Renal cortex interstitium (tissue), 11 donors: ENCODE measurements at regions not wholly inside any gene's neighbourhood (a gene's known extent, or its start where the extent isn't known, plus 50 kb on each side); places are given as distances from the start of the nearest gene placed in this dataset.

ENCODE experiments used
- DNase-seq, 11 donors: peaks; one replicate each; pipeline ENCODE4 v3.0.0-alpha.2; 2013; ENCODE audit warnings: low read depth in 9 of 11, low spot score in 4 of 11; ENCODE audit errors: extremely low read depth in 1 of 11

DNA sequence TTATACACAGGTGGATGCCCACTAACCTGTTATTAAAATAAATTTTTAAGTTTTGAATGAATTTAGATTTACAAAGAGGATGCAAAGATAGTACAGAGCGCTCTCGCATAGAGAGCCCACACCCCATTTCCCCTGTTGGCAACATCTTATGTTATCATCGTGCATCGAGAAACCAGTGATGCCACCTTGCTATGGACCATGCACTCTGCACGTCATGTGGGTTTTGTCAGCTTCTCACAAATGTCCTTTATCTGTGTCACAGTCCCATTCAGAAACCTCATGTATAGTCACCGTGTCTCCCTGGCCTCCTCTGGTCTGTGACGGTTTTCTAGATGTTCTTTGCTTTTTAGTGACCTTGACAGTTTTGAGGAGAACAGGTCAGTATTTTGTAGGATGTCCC is 60.0 kb downstream of the ING1 start:
- no peak for DNase-seq

GRCh38 chr13:110774051-110774450 is 60.6 kb downstream of the ING1 start:
- DNase-seq, result no peak

GRCh38 chr13:110774490-110774889 is 61.0 kb downstream of the ING1 start:
- no peak for DNase-seq

GRCh38 chr13:110775576-110775975 is 62.1 kb downstream of the ING1 start:
- no peak for DNase-seq

- no peak for DNase-seq
Measured at GRCh38 chr13:110777251-110777820, 63.8 kb downstream of the ING1 start.

GRCh38 chr13:110779022-110779421 is 65.5 kb downstream of the ING1 start:
- no peak for DNase-seq

DNA sequence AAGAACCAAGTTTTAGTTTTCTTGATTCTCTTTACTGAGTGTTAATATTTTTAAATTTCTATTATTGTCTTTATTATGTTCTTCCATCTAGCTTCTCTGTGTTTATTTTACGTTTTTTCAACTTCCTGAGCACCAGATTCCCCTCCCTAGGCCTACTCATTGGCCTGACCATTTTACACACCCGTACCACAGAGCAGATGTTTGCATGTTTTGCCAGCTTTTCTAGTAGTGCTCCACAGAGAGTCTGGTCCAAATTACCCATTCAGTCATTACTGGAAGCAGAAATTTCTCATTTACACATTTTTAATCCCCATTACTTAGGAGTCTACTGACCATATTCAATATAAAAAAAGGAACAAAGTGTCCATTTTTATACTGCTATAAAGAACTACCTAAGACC is 66.9 kb downstream of the ING1 start:
- DNase-seq, result no peak

DNA sequence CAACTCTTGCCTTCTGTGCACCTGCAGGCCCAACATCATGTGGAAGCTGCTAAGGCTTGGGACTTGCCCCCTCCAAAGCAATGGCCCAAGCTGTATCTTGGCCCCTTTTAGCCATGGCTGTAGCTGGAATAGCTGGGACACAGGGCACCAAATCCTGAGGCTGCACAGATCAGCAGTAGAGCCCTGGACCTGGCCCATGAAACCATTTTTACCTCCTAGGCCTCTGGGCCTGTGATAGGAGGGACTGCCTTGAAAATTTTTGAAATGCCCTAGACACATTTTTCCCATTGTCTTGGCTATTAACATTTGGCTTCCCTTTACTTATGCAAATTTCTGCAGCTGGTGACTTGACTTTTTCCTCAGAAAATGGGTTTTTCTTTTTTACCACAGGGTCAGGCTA is 68.7 kb downstream of the ING1 start:
- DNase-seq, result no peak

DNA sequence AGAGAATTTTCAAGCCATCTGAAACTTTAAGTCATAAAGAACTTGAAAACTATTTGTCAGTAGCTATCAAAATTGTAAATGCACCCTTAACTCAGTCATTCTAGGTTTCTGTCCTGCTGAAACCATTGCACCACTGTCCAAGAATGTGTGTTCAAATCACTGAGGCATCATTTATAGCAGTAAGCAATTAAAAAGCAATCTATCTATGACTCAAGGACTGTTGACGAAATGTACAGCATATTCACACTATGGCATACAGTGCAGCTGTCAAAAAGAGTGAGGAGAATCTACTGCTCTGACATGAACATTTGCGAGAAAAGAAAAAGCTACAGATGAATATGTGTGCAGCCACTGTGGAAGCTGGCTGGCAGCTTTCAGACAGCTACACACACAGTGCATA is 71.2 kb downstream of the ING1 start:
- DNase-seq, result no peak

DNA sequence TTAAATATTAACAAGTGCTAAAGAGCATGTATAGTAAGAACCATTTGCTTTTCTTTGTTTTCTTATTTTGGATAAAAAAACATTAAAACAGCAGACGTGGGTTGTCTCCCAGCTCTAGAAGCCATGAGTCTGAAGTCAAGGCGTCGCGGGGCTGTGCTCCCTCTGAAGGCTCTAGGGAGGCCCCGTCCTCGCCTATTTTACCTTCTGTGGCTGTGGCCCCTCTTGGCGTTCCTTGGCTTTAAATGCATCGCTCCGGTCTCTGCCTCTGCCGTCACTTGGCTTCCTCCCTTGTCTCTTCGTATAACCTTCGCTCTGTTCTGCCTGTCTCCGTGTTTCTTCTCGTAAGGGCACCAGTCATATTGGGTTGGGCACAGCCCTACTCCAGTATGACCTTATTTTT is 75.3 kb downstream of the ING1 start:
- DNase-seq, result no peak

GRCh38 chr13:110789871-110790270 is 76.4 kb downstream of the ING1 start:
- DNase-seq, result no peak

DNA sequence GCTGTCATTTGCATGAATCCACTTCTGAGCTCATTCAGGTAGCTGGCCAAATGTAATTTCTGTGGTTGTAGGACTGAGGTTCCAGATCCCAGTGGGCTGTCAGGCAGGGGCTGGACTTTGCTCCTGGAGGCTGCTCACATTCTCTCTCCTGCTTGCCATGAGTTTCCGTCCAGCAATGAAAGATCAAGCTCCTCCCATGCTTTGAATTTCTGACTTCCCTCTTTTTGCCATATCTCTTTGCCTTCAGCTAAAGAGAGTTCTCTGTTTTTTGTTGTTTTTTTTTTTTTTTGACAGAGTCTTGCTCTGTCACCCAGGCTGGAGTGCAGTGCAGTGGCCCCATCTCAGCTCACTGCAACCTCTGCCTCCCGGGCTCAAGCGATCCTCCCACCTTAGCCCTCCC is 76.9 kb downstream of the ING1 start:
- DNase-seq, result no peak

- DNase-seq, result no peak
Measured at GRCh38 chr13:110794209-110794608, 80.7 kb downstream of the ING1 start.

DNA sequence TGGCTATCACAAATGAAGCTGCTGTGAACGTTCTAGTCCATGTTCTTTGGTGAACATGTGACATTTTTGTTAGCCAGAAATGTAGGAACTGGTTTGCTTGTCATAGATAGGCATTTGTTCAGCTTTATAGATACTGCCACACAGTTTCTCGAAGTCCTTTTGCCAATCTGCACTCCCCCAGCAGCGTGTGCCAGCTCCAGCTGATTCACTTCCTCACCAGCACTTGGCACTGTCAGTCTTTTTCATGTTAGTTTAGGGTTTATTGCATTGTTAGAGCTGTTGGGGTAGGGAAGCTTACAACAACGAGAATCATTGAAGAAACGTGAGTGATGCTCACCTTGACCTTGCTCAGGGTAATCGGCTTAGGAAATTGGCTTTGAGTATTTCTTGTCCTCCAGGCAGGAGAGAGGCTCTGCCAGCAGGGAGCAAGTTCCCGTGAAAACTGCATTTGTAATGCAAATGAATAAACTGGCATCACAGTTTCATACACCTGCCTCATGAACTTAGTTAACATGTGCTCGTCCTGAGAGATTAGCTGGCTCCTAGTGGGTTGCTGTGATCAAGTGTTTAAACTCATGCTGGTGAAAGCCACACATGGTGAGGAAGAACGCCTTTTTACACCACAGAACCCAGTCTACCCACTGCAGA is 83.9 kb downstream of the ING1 start:
- DNase-seq, result no peak

GRCh38 chr13:110798081-110798994 is 84.8 kb downstream of the ING1 start:
- DNase-seq, result no peak

DNA sequence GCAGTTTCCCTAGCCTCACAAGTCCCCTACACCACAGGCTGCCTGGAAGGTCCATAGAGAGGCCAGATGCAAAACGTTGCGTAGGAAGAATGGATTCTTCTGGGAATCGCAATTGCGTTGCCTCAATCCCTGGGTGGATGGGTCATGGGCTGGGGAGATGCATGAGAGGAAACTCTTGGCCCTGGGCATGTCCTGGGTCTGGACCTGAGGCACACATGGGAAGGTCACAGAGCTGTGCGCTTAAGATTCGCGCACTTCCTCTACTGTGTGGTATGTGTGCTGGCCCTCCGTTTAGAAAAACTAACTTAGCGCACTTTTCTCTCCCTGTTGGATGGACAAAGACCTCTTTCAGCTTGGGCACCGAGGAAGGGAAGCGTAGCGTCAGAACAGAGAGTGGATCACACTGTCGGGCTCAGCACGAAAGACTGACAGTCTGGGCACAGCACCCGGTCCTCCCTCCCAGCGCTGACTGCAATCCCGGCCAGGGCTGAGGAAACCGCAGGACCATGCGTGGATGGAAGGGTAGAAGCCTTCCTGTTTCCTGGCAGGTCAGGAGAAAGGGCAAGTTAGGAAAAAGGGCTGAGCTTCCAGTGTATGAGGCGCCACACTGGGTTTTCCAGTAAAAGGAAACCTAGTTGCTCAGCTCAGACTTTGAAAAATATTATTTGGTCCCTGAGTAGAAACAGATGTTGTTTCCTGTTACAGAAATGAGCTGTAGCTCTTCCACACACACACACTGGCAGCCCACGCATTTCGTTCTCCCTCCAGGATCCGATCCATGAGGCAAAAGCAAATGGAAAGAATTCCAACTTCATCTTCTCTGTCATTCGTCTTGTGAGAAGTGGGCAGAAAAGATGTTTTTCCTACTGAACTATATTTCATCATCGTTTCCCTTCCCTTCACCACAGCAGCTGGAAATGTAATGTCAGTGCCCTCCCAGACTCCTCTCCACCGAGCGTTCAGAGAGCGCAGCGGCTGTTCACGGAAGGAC is 86.0 kb downstream of the ING1 start:
- DNase-seq, result peak in 6 of 11 donors; percentile 33 to 69 (median 56)

DNA sequence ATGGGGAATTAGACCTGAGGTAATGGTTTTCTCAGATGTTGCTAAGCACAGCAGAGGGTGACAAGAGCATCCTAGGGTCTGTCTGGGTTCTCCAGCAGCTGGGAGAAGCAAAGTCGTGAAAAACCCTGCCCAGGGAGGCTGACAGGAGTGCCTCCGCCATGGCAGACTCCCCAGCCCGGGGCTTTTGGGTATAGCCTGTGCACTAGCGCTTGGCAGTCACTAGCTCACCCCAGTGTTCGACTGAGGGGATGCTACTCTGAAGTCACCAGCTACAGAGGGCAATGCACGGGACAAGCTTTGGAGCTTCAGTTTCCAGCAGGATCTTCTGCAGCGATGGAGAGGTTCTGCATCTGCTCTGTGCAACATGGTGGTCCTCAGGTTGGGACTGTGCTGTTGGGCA is 87.5 kb downstream of the ING1 start:
- no peak for DNase-seq

- DNase-seq, result no peak
Measured at GRCh38 chr13:110802260-110802659, 88.8 kb downstream of the ING1 start.

- DNase-seq, result no peak
Measured at GRCh38 chr13:110806636-110807035, 93.1 kb downstream of the ING1 start.
